HG03571 (cell line): ENCODE measurements at regions not wholly inside any gene's neighbourhood (a gene's known extent, or its start where the extent isn't known, plus 50 kb on each side); places are given as distances from the start of the nearest gene placed in this dataset.

Experiments
- ATAC-seq: cut with Tn5 transposase; IDR thresholded peaks from one replicate; pipeline ENCODE4 v1.9.1; 2021; ENCODE audit not compliant: unreplicated experiment

DNA sequence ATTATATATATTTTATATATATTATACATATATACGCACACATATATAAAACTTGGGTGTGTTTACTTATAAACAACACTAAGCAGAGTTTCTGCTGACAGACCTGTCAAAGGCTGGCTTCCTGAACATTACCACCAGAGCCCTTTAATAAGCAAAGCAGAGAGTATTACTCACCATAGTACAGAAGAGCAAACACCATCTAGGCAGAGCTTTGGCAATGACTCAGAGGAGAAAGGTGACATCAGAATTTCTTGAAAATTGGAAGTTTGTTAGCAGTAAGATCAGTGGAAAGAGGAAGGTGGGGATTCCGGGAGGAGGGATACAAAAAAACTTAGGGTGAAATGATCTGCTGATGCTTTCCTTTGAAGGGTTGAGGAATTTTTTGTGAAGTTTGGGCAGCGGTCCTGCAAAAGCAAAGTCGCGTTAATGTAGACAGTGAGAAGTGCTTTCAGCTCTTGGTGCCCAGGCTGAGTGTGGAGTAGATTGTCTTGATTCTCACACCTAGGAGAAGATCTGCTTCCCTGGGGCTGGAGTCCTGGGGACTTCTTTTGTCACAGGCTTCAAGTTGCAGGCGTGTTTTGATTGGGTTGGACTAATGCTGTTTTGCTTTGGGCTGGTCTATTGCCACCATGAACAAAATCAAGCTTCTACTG, 109.6 kb upstream of the BACH2 start:
- ATAC-seq, result no peak

GRCh38 chr6:90403489-90404381, 107.1 kb upstream of the BACH2 start:
- ATAC-seq, result no peak

- ATAC-seq, result no peak
These were observed 106.2 kb upstream of the BACH2 start for GRCh38 chr6:90402831-90403192.

- ATAC-seq, result no peak
These were observed 105.5 kb upstream of the BACH2 start for GRCh38 chr6:90401933-90402830.

GRCh38 chr6:90399970-90400369, 103.3 kb upstream of the BACH2 start:
- ATAC-seq, result no peak

DNA sequence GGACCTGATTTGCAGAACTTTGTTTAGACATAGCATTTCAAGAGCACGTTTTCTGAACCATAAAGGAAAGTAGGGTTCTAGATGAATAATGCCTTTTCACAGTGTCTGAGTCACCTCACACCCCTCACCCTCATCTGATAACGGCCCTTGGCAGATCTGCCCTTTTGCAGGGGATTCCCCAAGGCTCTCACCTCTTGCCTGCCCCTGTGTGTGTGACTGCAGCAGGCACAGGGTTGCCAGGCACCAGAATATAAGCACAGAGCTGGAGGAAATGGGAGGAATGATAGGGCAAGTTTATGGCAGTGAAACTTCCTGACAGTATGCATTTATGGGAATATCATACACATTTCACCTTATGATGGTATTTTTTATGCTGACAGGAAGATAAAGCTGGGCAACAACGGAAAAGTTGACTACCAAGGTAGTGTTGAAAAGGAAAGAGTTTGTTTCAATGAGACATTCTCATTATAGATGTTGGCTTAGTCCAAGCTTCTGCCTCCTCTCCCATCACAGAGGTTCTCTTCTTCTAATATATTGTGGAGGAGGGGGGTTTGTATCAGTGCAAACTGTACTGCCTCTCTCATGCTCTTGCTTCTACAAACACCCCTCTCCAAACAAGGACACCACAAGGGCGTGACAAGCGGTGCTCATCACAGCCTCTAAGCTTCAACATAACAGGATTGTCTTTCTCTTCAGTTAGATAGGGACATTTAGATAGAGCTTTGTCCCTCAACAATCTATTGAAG, 101.5 kb upstream of the BACH2 start:
- ATAC-seq, result no peak

DNA sequence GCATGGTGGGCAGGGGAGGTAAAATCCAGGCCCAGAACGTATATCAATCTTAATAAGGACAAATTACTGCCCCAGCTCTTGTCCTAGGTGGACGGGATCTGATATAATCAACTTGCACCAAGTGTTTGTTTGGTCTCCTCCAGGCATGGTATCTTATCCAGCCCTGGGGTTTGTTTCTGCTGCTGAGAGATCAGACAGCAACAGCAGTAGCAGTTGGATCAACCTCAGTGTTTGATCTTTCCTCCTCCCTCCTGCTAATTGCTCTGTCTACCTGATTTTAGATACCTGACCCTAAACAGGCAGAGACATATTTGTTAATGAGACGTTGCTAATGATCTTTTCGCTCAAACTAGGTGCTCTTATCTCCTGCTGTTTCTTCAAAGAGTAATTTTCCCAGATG, 100.4 kb upstream of the BACH2 start:
- no peak for ATAC-seq

- peak; percentile 57 for ATAC-seq
These were observed 96.7 kb upstream of the BACH2 start for GRCh38 chr6:90393232-90393884.

DNA sequence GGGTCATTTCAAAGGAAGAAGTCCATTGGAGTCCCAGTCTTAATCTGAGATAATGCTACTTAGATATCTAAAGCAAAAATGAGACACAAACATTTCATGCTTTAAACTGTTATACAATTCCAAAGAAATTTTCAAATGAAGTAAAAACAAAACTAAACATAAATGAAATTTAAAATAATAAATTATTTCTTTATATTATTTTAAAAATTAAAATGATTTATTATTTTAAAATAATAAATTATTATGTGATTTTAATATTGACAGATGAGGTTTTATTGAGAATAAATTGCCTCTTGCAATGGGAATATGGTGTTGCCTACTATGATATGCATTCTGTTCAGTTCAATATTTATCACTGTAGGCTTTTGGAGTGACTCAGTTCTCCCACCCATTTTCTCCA, 93.7 kb upstream of the BACH2 start:
- ATAC-seq, result no peak

DNA sequence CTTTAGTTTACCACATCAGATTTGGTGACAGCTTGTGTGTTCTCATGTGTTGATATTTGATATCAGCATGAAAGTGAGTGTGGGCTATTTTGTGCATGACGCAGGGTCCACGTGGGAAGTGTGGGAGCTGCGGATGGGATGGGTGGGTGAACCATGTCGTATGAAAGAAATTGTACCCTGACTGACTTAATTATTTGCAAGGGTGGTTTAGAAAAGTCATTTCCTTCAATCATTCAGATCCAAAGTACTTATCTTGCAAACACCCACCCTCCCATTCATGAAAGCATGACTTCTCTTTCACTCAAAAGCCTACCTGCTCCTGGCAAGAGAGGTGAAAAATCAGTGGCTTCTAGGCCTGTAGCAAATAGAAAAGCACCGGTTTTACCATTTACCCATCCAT, 91.8 kb upstream of the BACH2 start:
- ATAC-seq, result no peak

DNA sequence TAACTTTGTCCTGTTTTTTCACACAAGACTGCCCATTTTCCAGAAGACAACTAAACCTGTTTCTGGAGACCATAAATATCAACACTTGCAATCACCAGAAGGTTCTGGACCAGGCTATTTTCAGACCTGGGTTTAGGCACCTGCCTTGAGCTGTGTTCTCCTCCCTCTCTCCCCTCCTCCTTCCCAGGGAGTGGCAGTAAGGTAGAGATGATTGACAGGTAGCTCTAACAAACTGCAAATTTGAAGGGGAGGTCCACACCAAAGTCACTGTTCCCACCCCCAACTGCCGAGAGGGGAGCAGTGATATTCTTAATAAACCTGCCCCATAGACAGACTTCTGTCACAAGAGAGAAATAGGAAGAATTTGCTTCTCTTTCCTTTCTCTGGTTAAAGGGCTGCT, 91.2 kb upstream of the BACH2 start:
- ATAC-seq, result no peak

GRCh38 chr6:90387383-90387775, 90.7 kb upstream of the BACH2 start:
- no peak for ATAC-seq

GRCh38 chr6:90386399-90387382, 90.0 kb upstream of the BACH2 start:
- no peak for ATAC-seq

DNA sequence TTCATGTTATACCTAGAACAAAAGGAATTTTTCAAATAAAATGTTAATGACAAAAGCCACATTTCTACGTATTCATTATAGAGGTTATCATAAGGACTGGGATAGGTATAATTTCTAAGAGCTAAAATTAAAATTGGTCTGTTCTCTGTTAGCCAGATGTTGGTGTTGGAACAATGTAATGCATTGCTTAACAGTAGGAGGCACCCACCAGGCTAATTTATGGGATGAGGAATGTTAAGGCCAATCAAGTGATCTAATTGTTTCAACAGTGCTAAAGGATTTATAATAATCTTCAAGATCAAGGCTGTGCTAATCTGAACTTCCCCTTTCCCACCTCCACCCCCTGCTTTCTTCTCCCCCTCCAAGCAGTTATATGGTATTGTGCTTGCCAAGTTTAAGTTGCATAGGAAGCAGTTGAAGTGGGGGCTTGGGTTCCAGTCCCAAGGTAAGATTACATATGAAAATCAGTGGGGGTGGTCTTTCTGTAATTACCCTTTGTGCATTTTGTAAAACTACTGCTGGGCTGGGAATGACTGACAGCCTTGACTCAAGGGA, 89.2 kb upstream of the BACH2 start:
- ATAC-seq, result no peak

DNA sequence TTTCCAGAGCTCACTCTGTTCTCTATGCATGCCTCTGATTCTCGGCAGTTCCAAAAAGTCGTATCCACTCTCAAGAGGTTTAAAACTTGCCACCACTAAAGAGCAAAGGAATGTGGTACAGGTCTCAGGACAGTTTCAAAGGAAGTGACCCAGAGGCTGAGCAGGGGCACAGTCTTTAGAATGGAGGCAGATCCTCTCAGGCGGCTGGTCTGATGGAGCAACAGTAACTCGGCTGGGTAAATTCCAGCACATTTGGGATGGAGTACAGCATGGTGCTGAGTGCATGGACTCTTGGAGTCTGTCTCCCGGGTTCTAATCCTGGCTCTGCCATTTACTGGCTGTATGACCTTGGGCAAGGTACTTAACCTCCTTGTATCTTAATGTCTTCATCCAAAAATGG, 88.1 kb upstream of the BACH2 start:
- no peak for ATAC-seq

- ATAC-seq, result no peak
These were observed 86.7 kb upstream of the BACH2 start for GRCh38 chr6:90383196-90383822.

DNA sequence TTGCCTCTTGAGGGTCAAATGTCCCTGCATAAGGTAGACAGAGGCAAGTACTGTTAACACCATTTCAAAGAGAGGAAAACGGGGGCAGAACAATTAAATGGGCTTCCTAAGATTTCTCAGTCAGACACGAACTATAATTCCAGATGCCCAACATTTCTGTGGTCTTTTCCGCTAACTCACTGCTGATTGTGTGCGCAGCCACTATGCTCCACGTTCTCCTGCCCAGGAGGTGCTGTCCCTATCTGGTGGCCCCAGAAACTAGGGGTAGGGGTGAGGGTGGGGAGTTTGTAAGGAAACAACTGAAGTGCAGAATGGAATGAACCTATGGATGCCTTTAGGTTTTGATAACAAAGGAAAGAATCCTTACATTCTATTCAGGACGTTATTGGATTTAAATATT, 86.1 kb upstream of the BACH2 start:
- ATAC-seq, result no peak

DNA sequence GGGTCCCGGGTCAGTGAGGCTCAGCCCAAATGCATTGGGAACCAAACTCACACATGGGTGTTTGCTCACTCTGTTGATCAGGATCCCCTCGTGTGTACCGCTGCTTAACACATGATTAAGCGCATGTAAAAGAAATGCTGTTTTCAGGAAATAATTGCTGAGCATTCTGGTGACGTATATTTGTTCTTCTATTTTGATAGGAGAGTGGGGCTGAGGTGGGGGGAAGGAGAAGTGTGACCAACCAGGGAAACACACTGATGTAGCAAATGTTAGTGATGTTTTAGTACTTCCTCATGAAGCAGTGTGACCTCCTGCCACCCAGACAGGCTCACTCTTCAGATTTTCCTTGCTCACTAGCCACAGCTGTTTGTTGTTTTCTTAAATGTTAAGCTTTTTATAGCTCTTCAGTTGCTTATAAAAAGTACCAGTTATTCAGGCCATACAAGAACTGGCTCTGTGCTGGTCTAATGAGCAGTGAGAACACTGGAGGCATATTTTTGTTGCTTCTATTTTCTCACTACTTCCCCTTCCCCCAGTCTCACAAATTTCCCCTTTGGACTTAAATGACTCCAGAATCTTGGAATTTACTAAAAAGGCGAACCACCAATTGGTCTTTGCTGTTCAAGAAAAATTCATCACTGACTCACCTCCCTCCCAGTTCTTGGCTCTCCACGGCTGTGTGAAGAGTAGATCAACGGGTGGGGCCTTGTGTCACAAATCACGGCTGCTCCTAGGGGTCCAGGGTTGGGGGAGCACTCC, 79.2 kb upstream of the BACH2 start:
- no peak for ATAC-seq
